GM19351 (cell line): ENCODE measurements at regions not wholly inside any gene's neighbourhood (a gene's known extent, or its start where the extent isn't known, plus 50 kb on each side); places are given as distances from the start of the nearest gene placed in this dataset.

Experiments
- ATAC-seq: cut with Tn5 transposase; IDR thresholded peaks from one replicate; pipeline ENCODE4 v1.9.1; 2021; ENCODE audit warnings: mild to moderate bottlenecking, moderate library complexity; ENCODE audit not compliant: unreplicated experiment

GRCh38 chr20:24773751-24774201, 175.3 kb upstream of the CST7 start:
- peak; percentile 60 for ATAC-seq

GRCh38 chr20:24775966-24776365, 173.1 kb upstream of the CST7 start:
- ATAC-seq, result no peak

DNA sequence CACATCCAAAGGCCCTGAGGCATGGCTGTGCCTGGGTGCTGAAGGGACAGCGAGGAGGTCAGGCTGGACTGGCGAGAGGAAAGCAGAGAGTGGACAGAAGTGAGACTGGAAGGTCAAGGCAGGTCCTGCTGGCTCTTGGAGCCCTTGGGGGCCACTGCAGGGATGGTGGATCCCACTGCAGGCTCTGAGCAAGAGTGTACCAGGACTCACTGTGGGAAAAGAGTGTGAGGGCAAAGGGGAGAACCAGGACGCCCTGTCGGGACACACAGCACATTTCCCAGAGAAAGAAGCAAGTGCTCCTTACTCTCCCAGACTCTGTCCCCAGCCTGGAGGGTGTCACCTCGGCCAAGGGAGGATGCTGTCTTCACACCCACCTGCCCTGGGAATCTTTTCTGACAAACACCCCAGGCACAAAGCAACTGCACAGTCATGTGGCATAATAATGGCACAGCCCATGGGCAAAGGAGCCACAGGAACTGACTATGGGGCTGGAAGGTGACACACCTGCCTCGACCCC, 172.3 kb upstream of the CST7 start:
- no peak for ATAC-seq

DNA sequence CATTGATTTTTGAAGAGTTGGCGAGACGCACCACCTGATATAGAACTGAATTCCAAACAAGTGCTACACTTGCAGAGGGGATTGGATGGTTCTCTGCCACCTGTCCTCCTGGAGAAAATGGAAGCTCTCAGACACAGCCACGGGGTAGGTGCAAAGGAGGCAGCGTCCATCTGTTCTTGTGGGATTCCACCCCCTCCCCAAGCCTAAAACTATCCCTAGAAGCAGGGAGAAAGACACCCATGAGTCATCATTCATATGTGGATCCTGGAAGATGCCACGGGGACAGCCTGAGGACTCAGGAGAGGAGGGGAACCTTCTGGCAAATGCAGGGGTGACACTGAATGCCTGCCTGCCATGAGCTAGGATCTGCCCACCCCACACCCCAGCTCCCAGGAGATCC, 171.3 kb upstream of the CST7 start:
- ATAC-seq, result no peak

- no peak for ATAC-seq
Observed at GRCh38 chr20:24778585-24779031, 170.5 kb upstream of the CST7 start.

- no peak for ATAC-seq
Observed at GRCh38 chr20:24779131-24779530, 169.9 kb upstream of the CST7 start.

- ATAC-seq, result no peak
Observed at GRCh38 chr20:24779946-24780345, 169.1 kb upstream of the CST7 start.

DNA sequence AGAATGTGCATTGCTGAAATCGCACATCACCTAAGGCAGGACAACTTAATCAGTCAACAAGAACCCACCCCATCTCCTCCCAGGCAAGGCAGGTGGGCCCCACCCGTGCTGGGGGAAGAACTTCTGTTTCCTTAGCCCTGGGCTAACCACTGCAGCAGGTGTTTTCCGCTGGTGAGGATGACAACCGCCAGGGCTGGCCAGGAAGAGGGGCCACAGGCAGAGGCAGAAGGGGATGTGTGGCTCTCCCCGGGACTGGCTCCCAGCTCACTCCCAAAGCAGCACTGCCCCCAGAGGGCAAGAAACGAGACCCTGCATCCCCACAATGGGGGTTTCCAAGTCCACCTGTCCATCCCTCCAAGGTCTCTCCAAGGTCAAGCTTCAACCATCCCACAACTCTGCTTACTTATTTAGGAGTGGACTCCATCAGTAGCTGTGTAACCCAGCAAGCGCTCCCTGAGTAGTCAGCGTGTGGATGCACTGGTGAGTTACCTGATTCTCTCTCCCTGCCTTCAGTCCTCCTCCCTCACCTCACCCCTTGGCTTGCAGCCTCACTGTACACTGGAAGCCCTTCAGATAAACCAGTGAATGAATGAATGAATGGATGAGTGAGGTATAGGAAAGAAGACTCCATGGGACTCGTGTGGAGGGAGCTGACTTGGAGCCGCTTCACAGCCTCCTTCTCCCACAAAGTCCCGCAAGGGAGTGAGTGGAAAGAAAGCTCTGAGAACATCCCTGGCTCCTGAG, 168.2 kb upstream of the CST7 start:
- no peak for ATAC-seq

GRCh38 chr20:24781418-24781980, 167.6 kb upstream of the CST7 start:
- peak; percentile 50 for ATAC-seq

- no peak for ATAC-seq
Observed at GRCh38 chr20:24782301-24782700, 166.8 kb upstream of the CST7 start.

DNA sequence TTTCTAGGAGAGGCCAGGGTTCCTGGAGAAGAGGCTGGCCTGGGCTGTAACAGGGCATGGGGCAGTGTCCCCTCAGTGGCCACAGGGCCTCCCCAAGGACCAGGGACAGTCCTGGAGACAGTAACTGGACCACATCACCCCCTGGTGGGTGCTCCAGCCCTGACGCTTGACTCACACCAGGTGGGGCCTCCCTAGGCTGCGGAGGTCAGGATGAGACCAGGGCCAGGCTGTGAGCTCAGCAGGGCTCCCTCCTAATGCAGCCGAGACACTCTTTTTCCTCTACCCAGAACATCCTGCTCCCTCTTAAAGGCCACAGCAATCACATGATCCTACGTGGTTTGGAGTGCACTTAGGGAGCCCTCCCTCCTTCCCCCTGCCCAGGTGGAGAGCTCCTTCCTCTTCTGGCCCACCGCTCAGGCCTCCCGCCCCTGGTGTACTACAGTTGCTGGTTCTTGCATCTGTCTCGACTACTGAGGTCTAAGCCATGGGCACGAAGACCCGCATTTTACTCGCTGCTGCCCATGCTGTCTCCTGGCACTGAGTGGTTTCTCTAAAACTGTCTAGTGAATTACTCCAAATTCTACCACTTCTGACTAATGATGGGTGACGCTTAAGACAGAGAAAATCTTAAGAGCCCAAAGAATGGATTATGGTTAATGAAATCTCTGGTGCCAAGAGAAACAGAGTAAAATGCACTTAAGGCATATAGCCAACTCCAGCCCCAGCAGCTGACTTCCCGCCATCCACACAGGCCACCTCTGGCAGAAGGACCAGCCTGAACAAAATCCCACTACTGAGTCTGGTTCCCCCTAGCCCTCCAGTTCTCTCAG, 166.1 kb upstream of the CST7 start:
- no peak for ATAC-seq

GRCh38 chr20:24783631-24784492, 165.2 kb upstream of the CST7 start:
- ATAC-seq, result peak; percentile 54

DNA sequence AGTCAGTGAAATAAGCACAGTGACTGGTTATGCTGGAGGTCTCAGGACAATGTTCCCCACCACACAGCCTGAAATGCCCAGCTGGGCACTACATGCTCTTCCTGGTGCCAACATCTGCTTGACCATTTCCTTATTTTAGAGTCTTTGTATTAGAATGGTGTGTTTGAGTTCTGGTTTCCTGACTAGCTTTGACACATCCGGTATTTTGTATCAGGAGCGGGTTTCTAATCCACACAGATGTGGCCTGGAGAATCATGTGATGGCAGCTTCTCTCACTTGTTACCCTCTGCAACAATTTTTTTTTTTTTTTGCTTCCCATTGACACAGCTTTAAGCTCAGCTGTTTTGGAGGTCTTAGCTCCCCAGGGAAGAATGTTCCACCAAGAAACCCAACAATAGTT, 164.5 kb upstream of the CST7 start:
- no peak for ATAC-seq

- ATAC-seq, result no peak
Observed at GRCh38 chr20:24785141-24786110, 163.6 kb upstream of the CST7 start.

GRCh38 chr20:24786111-24786495, 163.0 kb upstream of the CST7 start:
- ATAC-seq, result no peak

- no peak for ATAC-seq
Observed at GRCh38 chr20:24786646-24787045, 162.4 kb upstream of the CST7 start.

GRCh38 chr20:24787071-24787470, 162.0 kb upstream of the CST7 start:
- no peak for ATAC-seq

DNA sequence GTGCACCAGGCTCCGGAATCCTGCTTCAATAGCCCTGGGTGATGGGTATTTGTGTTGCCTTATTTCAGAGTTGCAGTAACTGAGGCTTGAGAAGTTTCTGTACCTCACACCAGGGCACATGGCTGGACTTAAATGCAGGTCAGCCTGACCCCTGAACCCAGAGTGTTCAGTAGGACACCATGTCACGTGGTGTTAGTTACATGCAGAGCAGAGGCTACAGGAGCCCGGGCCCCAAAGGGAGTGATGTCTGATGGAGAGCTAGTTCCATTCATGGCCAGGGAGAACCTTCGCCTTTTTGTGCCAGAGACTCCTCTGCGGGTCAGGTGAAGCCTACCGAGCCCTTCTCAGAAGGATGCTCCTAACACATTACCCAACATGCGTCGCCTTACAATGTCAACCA, 161.4 kb upstream of the CST7 start:
- ATAC-seq, result no peak

- ATAC-seq, result no peak
Observed at GRCh38 chr20:24789877-24790276, 159.2 kb upstream of the CST7 start.
